GM12878 (cell line): ENCODE measurements at regions not wholly inside any gene's neighbourhood (a gene's known extent, or its start where the extent isn't known, plus 50 kb on each side); places are given as distances from the start of the nearest gene placed in this dataset.

Source experiments
- ATAC-seq: fragments of 200-7000 bp; cut with Tn5 transposase; 3 replicates; pipeline ENCODE4 v1.9.1; 2020; ENCODE audit warnings: mild to moderate bottlenecking, moderate library complexity
- BruUV-seq: library from RNA; stranded (reverse); fragments of 400-500 nt; replicated peaks from 2 replicates; lab custom pipeline; 2021; lab: Mats Ljungman, UMichigan
- CTCF ChIA-PET: fragments of 300-600 bp; sonication (Branson Sonifier 250); formaldehyde crosslinking; extraction: SDS; loops from one replicate; lab custom pipeline; 2021; ENCODE audit warnings: inconsistent platforms; lab: Yijun Ruan, JAX
- POLR2A ChIA-PET: fragments of 350-600 bp; formaldehyde crosslinking; extraction: SDS; loops from one replicate; lab custom pipeline; 2021; ENCODE audit warnings: inconsistent platforms; lab: Charles Lee
- RAD21 ChIA-PET: fragments of 300-600 bp; sonication (Branson Sonifier 250); formaldehyde crosslinking; loops from one replicate; lab custom pipeline; 2023; ENCODE audit warnings: antibody characterized with exemption; ENCODE audit not compliant: unreplicated experiment; lab: Charles Lee
- SMC1A ChIA-PET: fragments of 300-600 bp; sonication (Branson Sonifier 250); formaldehyde crosslinking; loops from one replicate; lab custom pipeline; 2023; ENCODE audit not compliant: unreplicated experiment, uncharacterized antibody; lab: Charles Lee
- DNase-seq: peaks from one replicate; pipeline ENCODE4 v3.0.0-alpha.2; 2011; ENCODE audit warnings: low read depth, low spot score
- FAIRE-seq: peaks from 3 replicates; lab custom pipeline; 2011; peaks lifted over from hg19 to GRCh38; lab: Jason Lieb, UNC
- H2AFZ ChIP-seq: 2 replicates; pipeline ENCODE4 v1.6.0; 2011; ENCODE audit warnings: low read depth, low read length, control low read depth; ENCODE audit not compliant: control insufficient read depth
- H3K27ac ChIP-seq: 2 replicates; pipeline ENCODE4 v1.5.1; 2011; ENCODE audit warnings: control low read depth; ENCODE audit not compliant: control insufficient read depth, insufficient read depth
- H3K27me3 ChIP-seq, 2 experiments: replicated peaks in 1 of 2; 2 replicates each; pipeline versions ENCODE4 v1.6.0 to v1.6.1; 2011; ENCODE audit warnings: low read length in 1 of 2; ENCODE audit not compliant: control insufficient read depth in 2 of 2, insufficient read depth in 2 of 2
- H3K36me3 ChIP-seq, 2 experiments: 2 replicates each; pipeline ENCODE4 v1.5.1; 2011; ENCODE audit warnings: low read length in 1 of 2; ENCODE audit not compliant: control insufficient read depth in 2 of 2, insufficient read depth in 2 of 2
- H3K4me1 ChIP-seq: 2 replicates; pipeline ENCODE4 v1.6.1; 2011; ENCODE audit warnings: mild to moderate bottlenecking, low read length, moderate library complexity, mixed read lengths; ENCODE audit not compliant: control insufficient read depth, insufficient read depth
- H3K4me2 ChIP-seq: 2 replicates; pipeline ENCODE4 v1.6.0; 2011; ENCODE audit warnings: control low read depth; ENCODE audit not compliant: control insufficient read depth, insufficient read depth
- H3K4me3 ChIP-seq: fragments of 200-600 bp; sonication (generic); 2 replicates; pipeline ENCODE4 v1.5.1; 2016
- H3K79me2 ChIP-seq: 2 replicates; pipeline ENCODE4 v1.6.0; 2011; ENCODE audit warnings: low read length; ENCODE audit not compliant: control insufficient read depth, insufficient read depth
- H3K9ac ChIP-seq: 2 replicates; pipeline ENCODE4 v1.8.0; 2011; ENCODE audit warnings: low read length, control low read depth, mixed read lengths; ENCODE audit not compliant: control insufficient read depth, insufficient read depth
- H3K9me3 ChIP-seq: replicated peaks from 3 replicates; pipeline ENCODE4 v1.5.1; 2011; ENCODE audit warnings: mild to moderate bottlenecking, low read length; ENCODE audit not compliant: control insufficient read depth, insufficient read depth
- H4K20me1 ChIP-seq: 2 replicates; pipeline ENCODE4 v1.6.0; 2011; ENCODE audit not compliant: control insufficient read depth, insufficient read depth
- BCL11A ChIP-seq: IDR thresholded peaks from 2 replicates; pipeline ENCODE4 v1.6.1; 2011; ENCODE audit warnings: low read depth, low read length
- BMI1 ChIP-seq: fragments of 450-650 bp; IDR thresholded peaks from 2 replicates; pipeline ENCODE4 v1.6.1; 2016; ENCODE audit warnings: mild to moderate bottlenecking, moderate library complexity, borderline replicate concordance
- CBX5 ChIP-seq: sonication (generic); IDR thresholded peaks from 2 replicates; pipeline ENCODE4 v1.6.1; 2016; ENCODE audit warnings: low read depth, moderate library complexity, mild to moderate bottlenecking, inconsistent platforms
- EGR1 ChIP-seq, 2 experiments: IDR thresholded peaks; 1 replicate in 1 of 2; 2 replicates in 1 of 2; pipeline ENCODE4 v1.6.1; 2011 to 2012; ENCODE audit warnings: low read depth in 2 of 2, low read length in 2 of 2, borderline replicate concordance in 1 of 2, mild to moderate bottlenecking in 1 of 2, moderate library complexity in 1 of 2
- ESRRA ChIP-seq: IDR thresholded peaks from 2 replicates; pipeline ENCODE4 v1.6.1; 2012; ENCODE audit warnings: mild to moderate bottlenecking, low read length, improper control_type of control experiment
- FOXK2 ChIP-seq: fragments of 450-650 bp; IDR thresholded peaks from 2 replicates; pipeline ENCODE4 v1.6.1; 2017; ENCODE audit warnings: mild to moderate bottlenecking, moderate library complexity
- MEF2A ChIP-seq: IDR thresholded peaks from 2 replicates; pipeline ENCODE4 v1.6.1; 2011; ENCODE audit warnings: low read depth, mild to moderate bottlenecking, low read length, moderate library complexity; ENCODE audit not compliant: insufficient read depth
- POLR2AphosphoS5 ChIP-seq: IDR thresholded peaks from 2 replicates; pipeline ENCODE4 v1.6.1; 2011; ENCODE audit warnings: mild to moderate bottlenecking, low read length, inconsistent platforms
- SIX5 ChIP-seq: IDR thresholded peaks from 2 replicates; pipeline ENCODE4 v1.6.1; 2011; ENCODE audit warnings: mild to moderate bottlenecking, low read depth, low read length, moderate library complexity; ENCODE audit not compliant: severe bottlenecking
- SKIL ChIP-seq: fragments of 450-650 bp; IDR thresholded peaks from 2 replicates; pipeline ENCODE4 v1.6.1; 2017; ENCODE audit warnings: mild to moderate bottlenecking, low read depth, inconsistent platforms; ENCODE audit not compliant: poor library complexity, severe bottlenecking
- SMAD1 ChIP-seq: fragments of 450-650 bp; IDR thresholded peaks from 2 replicates; pipeline ENCODE4 v1.6.1; 2018; ENCODE audit warnings: mild to moderate bottlenecking, low read depth; ENCODE audit not compliant: partially characterized antibody
- SPI1 ChIP-seq: IDR thresholded peaks from 2 replicates; pipeline ENCODE4 v1.6.1; 2011; ENCODE audit warnings: low read depth, mild to moderate bottlenecking, low read length, moderate library complexity, borderline replicate concordance; ENCODE audit not compliant: insufficient read depth
- ZZZ3 ChIP-seq: IDR thresholded peaks from 2 replicates; pipeline ENCODE4 v1.6.1; 2011; ENCODE audit warnings: low read depth; ENCODE audit not compliant: control insufficient read depth, insufficient read length
- WGBS: methylation state at CpG from one replicate; pipeline ENCODE4 v1.1.6; 2016; ENCODE audit warnings: low lambda C conversion rate; ENCODE audit not compliant: insufficient replicate concordance, insufficient coverage; ENCODE audit errors: missing lambda C conversion rate; 5-methylcytosine and 5-hydroxymethylcytosine counted together
- in situ Hi-C: fragments of 300-500 bp; cut with MboI; formaldehyde crosslinking; loops from 9 replicates; pipeline ENCODE4 v1.14.3; 2018; ENCODE audit warnings: mixed read lengths
- intact Hi-C: fragments of 100-400 bp; cut with micrococcal nuclease; formaldehyde crosslinking; loops from one replicate; pipeline ENCODE4 v1.14.2; 2022; ENCODE audit not compliant: unreplicated experiment
- TF ChIP-seq, protein P1 (sequence below): fragments of 150-350 bp; IDR thresholded peaks from 2 replicates; pipeline ENCODE4 v1.6.1; 2016; ENCODE audit warnings: low read depth, low read length

- SMC1A ChIA-PET, result no interaction called here
- Histone ChIP-seq H3K4me3 (no peak overlapping the region), H3K36me3 (no peaks in the 10 kb centered on the region), H3K27ac (no peak overlapping the region), H4K20me1 (no peaks in the 10 kb centered on the region)
- no peak for FAIRE-seq
- RAD21 ChIA-PET, result no interaction called here
- TF ChIP-seq, protein P1, sequence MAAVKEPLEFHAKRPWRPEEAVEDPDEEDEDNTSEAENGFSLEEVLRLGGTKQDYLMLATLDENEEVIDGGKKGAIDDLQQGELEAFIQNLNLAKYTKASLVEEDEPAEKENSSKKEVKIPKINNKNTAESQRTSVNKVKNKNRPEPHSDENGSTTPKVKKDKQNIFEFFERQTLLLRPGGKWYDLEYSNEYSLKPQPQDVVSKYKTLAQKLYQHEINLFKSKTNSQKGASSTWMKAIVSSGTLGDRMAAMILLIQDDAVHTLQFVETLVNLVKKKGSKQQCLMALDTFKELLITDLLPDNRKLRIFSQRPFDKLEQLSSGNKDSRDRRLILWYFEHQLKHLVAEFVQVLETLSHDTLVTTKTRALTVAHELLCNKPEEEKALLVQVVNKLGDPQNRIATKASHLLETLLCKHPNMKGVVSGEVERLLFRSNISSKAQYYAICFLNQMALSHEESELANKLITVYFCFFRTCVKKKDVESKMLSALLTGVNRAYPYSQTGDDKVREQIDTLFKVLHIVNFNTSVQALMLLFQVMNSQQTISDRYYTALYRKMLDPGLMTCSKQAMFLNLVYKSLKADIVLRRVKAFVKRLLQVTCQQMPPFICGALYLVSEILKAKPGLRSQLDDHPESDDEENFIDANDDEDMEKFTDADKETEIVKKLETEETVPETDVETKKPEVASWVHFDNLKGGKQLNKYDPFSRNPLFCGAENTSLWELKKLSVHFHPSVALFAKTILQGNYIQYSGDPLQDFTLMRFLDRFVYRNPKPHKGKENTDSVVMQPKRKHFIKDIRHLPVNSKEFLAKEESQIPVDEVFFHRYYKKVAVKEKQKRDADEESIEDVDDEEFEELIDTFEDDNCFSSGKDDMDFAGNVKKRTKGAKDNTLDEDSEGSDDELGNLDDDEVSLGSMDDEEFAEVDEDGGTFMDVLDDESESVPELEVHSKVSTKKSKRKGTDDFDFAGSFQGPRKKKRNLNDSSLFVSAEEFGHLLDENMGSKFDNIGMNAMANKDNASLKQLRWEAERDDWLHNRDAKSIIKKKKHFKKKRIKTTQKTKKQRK, result no peak
- TF ChIP-seq EGR1 (IDR thresholded peaks at IDR 0.05; ENCODE audit: borderline replicate concordance in 1 of 2, low read depth in 2 of 2, low read length in 2 of 2) (no peak), BMI1 (no peak), FOXK2 (no peak), SPI1 (no peak), SIX5 (no peak), SKIL (no peak), SMAD1 (no peak), ZZZ3 (no peak), CBX5 (no peak), POLR2AphosphoS5 (no peak), MEF2A (no peak), ESRRA (no peak), BCL11A (no peak)
- TF ChIP-seq, all 136 proteins: peak for 0
- no peak for ATAC-seq
- no peak overlapping the region for H2AFZ ChIP-seq
- H3K9ac ChIP-seq, result no peak overlapping the region
- no TSS peak for BruUV-seq
- no peak overlapping the region for H3K4me2 ChIP-seq
- H3K4me1 ChIP-seq, result no peaks in the 10 kb centered on the region
- ChIA-PET CTCF (no interaction called here), POLR2A (no interaction called here)
- no peak for DNase-seq
- H3K9me3 ChIP-seq, result no peaks in the 10 kb centered on the region
- in situ Hi-C loops (no loop called here), intact Hi-C loops (no loop called here)
- H3K79me2 ChIP-seq, result no peaks in the 10 kb centered on the region
- H3K27me3 ChIP-seq, result no peaks in the 10 kb centered on the region
- WGBS, result 0% methylated on average over 2 of the region's 2 CpGs
Observed at GRCh38 chr5:7210549-7210948, 185.4 kb upstream of the ADCY2 start.
